GM12892 (cell line): ENCODE measurements at regions not wholly inside any gene's neighbourhood (a gene's known extent, or its start where the extent isn't known, plus 50 kb on each side); places are given as distances from the start of the nearest gene placed in this dataset.

ENCODE experiments used
- POLR2A ChIP-seq: IDR thresholded peaks from 2 replicates; pipeline ENCODE4 v1.6.1; 2011; ENCODE audit warnings: low read depth, low read length, control low read depth
- POLR2AphosphoS5 ChIP-seq: IDR thresholded peaks from 2 replicates; pipeline ENCODE4 v1.6.1; 2011; ENCODE audit warnings: low read depth, low read length, control low read depth

- TF ChIP-seq POLR2A (no peak), POLR2AphosphoS5 (no peak)
Observed at GRCh38 chr18:47403317-47403716, 151.9 kb upstream of the SKOR2 start.
